NCI-H460 (cell line): ENCODE measurements at regions not wholly inside any gene's neighbourhood (a gene's known extent, or its start where the extent isn't known, plus 50 kb on each side); places are given as distances from the start of the nearest gene placed in this dataset.
"Not testable (repeated sequence)": the region's sequence is repeated elsewhere in the genome, so short reads cannot be mapped to it uniquely, and the experiment has no call there.

Source experiments
- DNase-seq: peaks from one replicate; pipeline ENCODE4 v3.0.0-alpha.2; 2016; ENCODE audit warnings: low read depth; ENCODE audit errors: extremely low read depth

- no peak for DNase-seq
Observed at GRCh38 chr6:68080074-68080473, 555.0 kb upstream of the ADGRB3 start.

DNA sequence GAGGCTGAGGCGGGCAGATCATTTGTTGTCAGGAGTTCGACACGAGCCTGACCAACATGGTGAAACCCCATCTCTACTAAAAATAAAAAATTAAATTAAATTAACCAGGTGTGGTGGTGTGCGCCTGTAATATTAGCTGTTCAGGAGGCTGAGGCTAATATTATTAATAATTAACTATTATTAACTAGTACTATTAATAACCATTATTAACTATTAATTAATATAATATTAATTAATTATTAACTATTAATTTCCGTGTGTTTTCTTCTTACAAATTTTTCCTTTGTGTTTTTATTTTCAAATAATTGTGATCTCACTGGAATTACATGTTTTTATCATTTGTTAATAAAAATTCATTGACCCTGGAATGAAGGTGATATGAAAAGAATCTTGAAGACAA lies 557.4 kb upstream of the ADGRB3 start:
- DNase-seq = no peak

GRCh38 chr6:68071740-68072139 lies 563.3 kb upstream of the ADGRB3 start:
- DNase-seq = no peak

DNA sequence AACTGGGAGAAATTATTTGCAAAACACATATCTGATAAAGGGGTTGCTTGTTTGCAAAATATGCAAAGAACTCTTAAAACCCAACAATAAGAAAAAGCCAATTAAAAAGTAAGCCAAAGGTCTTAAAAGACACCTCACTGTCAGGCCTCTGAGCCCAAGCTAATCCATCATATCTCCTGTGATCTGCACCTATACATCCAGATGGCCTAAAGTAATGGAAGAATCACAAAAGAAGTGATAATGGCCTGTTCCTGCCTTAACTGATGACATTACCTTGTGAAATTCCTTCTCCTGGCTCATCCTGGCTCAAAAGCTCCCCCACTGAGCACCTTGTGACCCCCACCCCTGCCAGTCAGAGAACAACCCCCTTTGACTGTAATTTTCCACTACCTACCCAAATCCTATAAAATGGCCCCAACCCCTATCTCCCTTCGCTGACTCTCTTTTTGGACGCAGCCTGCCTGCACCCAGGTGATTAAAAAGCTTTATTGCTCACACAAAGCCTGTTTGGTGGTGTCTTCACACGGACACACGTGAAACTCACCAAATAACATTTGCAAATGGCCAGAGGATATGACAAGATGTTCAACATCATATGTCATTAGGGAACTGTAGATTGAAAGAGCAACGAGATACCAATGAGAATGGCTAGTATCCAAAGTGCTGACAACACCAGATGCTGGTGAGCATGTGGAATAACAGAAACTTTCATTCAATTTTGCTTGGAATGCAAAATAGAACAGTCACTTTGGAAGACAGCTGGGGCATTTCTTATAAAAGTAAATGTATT lies 565.0 kb upstream of the ADGRB3 start:
- DNase-seq = no peak

- no peak for DNase-seq
Observed at GRCh38 chr6:68059899-68060298, 575.2 kb upstream of the ADGRB3 start.

- DNase-seq = no peak
Observed at GRCh38 chr6:68059261-68059660, 575.8 kb upstream of the ADGRB3 start.

- not testable (repeated sequence) for DNase-seq
Observed at GRCh38 chr6:68056596-68056995, 578.5 kb upstream of the ADGRB3 start.

DNA sequence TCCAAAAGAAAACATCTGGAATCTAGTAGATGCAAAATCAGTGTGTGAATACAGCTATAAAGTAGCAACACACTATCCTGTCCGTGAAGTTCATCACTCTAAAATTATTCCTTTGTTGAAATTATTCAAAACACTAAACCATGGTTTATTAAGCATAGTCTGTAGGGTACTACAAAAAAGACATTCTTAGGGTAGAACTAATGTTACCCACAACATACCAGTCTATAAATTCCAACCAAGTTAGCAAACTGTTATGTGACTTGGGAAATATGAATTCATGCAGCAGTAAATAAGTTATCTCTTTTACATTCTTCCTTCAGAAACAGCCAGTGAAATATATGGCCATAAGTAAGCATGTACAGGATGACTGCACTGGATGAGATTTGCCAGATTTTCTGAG lies 580.3 kb upstream of the ADGRB3 start:
- no peak for DNase-seq

- no peak for DNase-seq
Observed at GRCh38 chr6:68053805-68054373, 581.2 kb upstream of the ADGRB3 start.

DNA sequence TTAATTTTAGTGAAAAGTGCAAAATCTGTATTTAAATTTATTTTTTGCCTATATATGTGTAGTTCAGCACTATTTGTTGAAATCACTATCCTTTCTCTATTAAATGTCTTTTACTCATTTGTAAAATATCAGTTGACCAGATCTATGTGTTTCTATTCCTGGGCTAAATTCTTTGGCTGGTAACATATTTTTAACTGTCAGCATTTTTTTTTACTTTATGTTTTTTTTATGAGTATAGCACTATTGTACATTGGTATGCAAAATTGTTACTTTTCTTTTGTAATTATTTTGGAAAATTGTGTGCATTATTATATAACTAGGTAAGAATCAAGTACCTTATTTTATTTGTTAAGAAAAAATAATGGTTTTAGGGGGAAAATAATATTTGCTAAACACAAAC lies 582.8 kb upstream of the ADGRB3 start:
- no peak for DNase-seq

DNA sequence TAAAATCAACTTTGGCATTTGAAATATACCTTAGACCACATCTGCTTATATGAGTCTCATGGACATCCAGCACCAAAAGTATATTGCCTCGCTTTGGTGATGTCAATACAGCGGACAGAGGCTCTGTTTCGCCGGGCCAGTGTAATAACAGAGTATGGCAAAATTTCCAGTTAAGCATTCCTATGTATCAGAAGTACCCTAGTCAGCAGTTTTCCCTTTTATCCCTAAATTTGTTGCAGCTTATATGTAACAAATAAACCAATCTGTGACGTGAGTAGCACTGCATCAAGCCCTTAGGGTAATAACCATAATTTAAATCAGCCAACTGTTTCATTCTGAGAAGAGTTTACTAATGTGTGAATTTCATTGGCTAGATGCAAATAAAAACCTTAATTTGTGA lies 585.5 kb upstream of the ADGRB3 start:
- DNase-seq = no peak

GRCh38 chr6:68046756-68047155 lies 588.3 kb upstream of the ADGRB3 start:
- DNase-seq = no peak

DNA sequence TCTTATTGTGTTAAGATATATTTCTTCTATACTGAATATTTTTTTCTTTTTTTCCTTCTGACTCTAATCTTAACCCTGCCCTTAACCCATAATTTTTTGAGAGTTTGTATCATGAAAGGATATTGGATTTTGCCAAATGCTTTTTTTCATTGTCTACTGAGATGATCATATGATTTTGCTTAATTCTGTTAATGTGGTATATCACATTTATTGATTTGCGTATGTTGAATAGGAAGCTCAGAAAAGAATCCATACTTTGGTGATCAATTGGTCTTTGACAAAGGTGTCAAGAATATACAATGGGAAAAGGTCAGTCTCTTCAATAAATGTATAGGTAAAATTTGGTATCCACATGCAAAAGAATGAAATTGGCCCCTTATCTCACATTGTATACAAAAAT lies 588.8 kb upstream of the ADGRB3 start:
- no peak for DNase-seq

DNA sequence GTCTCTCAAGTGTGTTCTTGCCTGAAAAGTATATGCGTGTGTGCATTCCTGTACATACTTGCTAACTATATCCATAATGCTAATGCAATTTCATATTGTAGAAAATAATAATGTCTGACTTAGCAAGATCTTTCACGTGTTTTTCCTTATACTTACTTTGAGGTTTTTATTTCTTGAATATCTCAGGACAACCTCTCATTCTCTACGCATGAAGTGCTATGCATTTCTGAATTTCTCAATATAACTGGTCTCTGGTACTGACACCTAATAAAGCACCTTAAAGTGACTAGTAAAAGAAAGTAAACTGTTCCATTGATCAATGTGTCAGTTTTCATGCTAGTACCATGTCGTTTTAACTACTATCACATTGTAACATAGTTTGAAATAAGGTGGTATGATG lies 589.9 kb upstream of the ADGRB3 start:
- no peak for DNase-seq

DNA sequence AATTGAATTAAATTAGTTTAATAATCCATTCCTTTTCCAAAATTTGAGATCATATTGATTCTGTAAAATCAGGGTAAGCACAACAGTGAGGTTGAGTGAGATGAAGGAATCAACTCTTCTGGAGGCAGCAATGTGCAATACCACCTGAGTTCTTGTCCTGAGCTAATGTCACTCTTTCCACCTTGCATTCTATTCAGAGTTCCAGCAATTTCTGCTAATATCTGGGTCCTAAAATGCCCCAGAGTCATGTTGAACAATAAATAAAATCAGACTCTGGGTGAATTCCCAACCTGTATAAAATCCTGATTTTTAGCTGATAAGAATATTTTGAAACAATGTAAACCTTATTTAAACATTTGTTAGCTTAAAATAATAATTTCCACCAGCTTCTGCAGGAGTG lies 590.8 kb upstream of the ADGRB3 start:
- DNase-seq = no peak

GRCh38 chr6:68043122-68043398 lies 592.0 kb upstream of the ADGRB3 start:
- no peak for DNase-seq

DNA sequence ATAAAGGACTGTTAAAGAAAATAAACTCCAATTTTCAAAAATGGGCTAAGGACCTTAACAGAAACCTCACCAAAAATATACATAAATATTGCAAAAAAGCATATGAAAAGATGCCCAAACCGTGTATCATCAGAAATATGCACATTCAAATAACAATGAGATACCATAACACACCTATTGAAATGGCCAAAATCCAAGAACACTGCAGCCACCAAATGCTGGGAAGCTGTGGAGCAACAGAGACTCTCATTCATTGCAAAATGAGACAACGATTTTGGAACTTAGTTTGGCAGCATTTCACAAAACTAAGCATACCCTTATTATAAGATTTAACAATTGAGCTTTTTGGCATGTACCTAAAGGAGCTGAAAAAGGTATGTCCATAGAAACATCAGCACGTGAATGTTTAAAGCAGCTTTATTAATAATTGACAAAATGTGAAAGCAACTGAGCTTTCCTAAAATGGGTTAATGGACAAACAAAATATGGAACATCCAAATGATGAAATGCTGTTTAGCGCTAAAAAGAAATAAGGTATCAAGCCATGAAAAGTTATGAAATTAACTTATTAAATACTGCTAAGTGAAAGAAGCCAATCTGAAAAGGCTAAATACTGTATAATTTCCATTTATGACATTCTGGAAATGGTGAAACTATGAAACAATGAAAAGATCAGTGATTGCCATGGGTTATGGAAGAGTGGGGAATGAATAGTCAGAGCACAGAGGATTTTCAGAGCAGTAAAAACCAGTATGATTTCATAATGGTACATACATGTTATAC lies 592.6 kb upstream of the ADGRB3 start:
- DNase-seq = no peak

- DNase-seq = no peak
Observed at GRCh38 chr6:68040780-68041179, 594.3 kb upstream of the ADGRB3 start.

DNA sequence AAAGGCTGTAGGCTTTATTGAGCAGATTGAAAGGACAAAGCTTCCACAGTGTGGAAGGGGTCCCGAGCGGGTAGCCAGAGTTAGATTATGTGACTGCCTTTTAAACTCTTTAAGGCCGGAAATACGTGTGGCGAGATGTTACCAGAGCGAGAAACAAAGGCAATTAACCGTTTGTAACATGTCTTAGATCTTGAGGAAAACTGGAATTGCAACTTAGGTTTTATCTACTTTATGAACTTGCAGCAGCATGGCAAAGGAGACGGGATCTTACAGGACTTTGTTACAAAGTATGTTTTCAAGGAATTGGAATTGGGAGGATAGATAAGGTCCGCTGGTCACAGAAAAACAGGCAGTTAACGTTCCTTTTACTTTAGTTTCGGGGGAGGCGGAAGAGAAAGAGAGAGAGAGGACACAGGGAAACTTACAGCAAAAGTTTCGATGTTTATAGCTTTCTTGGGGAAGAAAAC lies 594.7 kb upstream of the ADGRB3 start:
- DNase-seq = no peak

- DNase-seq = no peak
Observed at GRCh38 chr6:68039641-68040311, 595.3 kb upstream of the ADGRB3 start.

GRCh38 chr6:68038815-68039408 lies 596.2 kb upstream of the ADGRB3 start:
- no peak for DNase-seq
